Thoracic aorta (tissue), 2 donors: ENCODE measurements at regions not wholly inside any gene's neighbourhood (a gene's known extent, or its start where the extent isn't known, plus 50 kb on each side); places are given as distances from the start of the nearest gene placed in this dataset.

Experiments
- ATAC-seq: fragments of 150-250 bp; one replicate; pipeline ENCODE4 v1.8.0; 2017; ENCODE audit warnings: low read depth; ENCODE audit not compliant: insufficient number of reproducible peaks, low FRiP score
- DNase-seq: peaks from one replicate; pipeline ENCODE4 v3.0.0-alpha.2; 2020; ENCODE audit warnings: low spot score
- H3K27ac ChIP-seq, 2 donors: fragments of 200-600 bp; sonication (generic); 1 replicate in 1 of 2; 2 replicates in 1 of 2; pipeline ENCODE4 v1.5.1; 2016; ENCODE audit warnings: mild to moderate bottlenecking in 2 of 2, moderate library complexity in 2 of 2
- H3K27me3 ChIP-seq: fragments of 200-600 bp; sonication (generic); replicated peaks from 2 replicates; pipeline ENCODE4 v1.6.0; 2016; ENCODE audit warnings: mild to moderate bottlenecking; ENCODE audit not compliant: insufficient read depth
- H3K36me3 ChIP-seq: fragments of 200-600 bp; sonication (generic); one replicate; pipeline ENCODE4 v1.5.1; 2016
- H3K4me1 ChIP-seq, 2 donors: fragments of 200-600 bp; sonication (generic); 1 replicate in 1 of 2; 2 replicates in 1 of 2; pipeline versions ENCODE4 v1.5.1 to v1.6.0; 2016; ENCODE audit warnings: low read depth in 2 of 2, mild to moderate bottlenecking in 1 of 2; ENCODE audit not compliant: control insufficient read depth in 1 of 2
- H3K4me3 ChIP-seq: fragments of 200-600 bp; sonication (generic); 2 replicates; pipeline ENCODE4 v1.5.1; 2016; ENCODE audit warnings: mild to moderate bottlenecking
- H3K9me3 ChIP-seq: fragments of 200-600 bp; sonication (generic); 2 replicates; pipeline ENCODE4 v1.5.1; 2016
- CTCF ChIP-seq: fragments of 200-600 bp; sonication (generic); IDR thresholded peaks from one replicate; pipeline ENCODE4 v1.5.1; 2019; ENCODE audit warnings: antibody characterized with exemption

GRCh38 chr11:122033193-122033592 is 82.8 kb downstream of the BLID start:
- H3K27ac ChIP-seq, result no peak overlapping the region
- H3K9me3 ChIP-seq, result no peaks in the 10 kb centered on the region
- no peak for TF ChIP-seq CTCF
- H3K27me3 ChIP-seq, result no peaks in the 10 kb centered on the region
- no peak for DNase-seq
- no peak overlapping the region for H3K4me3 ChIP-seq
- no peaks in the 10 kb centered on the region for H3K36me3 ChIP-seq
- no peak for ATAC-seq
- H3K4me1 ChIP-seq, result peaks cover 4 to 25% of the 10 kb centered on the region in 2 donors

GRCh38 chr11:122032317-122032716 is 83.7 kb downstream of the BLID start:
- Histone ChIP-seq H3K4me1 (peaks cover 0 to 25% of the 10 kb centered on the region in 2 donors), H3K27me3 (no peaks in the 10 kb centered on the region), H3K36me3 (no peaks in the 10 kb centered on the region), H3K27ac (no peak overlapping the region), H3K9me3 (no peaks in the 10 kb centered on the region), H3K4me3 (no peak overlapping the region)
- DNase-seq, result no peak
- TF ChIP-seq CTCF, result no peak
- no peak for ATAC-seq

- no peak for TF ChIP-seq CTCF
- H3K4me1 ChIP-seq, result peaks cover 0 to 24% of the 10 kb centered on the region in 2 donors
- ATAC-seq, result no peak
- H3K27me3 ChIP-seq, result no peaks in the 10 kb centered on the region
- H3K36me3 ChIP-seq, result no peaks in the 10 kb centered on the region
- H3K9me3 ChIP-seq, result no peaks in the 10 kb centered on the region
- no peak for DNase-seq
- H3K4me3 ChIP-seq, result no peak overlapping the region
- no peak overlapping the region for H3K27ac ChIP-seq
Measured at GRCh38 chr11:122031813-122032212, 84.2 kb downstream of the BLID start.

GRCh38 chr11:122030286-122030685 is 85.7 kb downstream of the BLID start:
- TF ChIP-seq CTCF, result no peak
- no peak for DNase-seq
- Histone ChIP-seq H3K4me3 (no peak overlapping the region), H3K27ac (no peak overlapping the region), H3K4me1 (peaks cover 0 to 10% of the 10 kb centered on the region in 2 donors), H3K36me3 (no peaks in the 10 kb centered on the region), H3K27me3 (no peaks in the 10 kb centered on the region), H3K9me3 (no peaks in the 10 kb centered on the region)
- no peak for ATAC-seq

GRCh38 chr11:122028545-122028944 is 87.5 kb downstream of the BLID start:
- no peak for TF ChIP-seq CTCF
- ATAC-seq (no peak), DNase-seq (no peak)
- Histone ChIP-seq H3K27me3 (no peaks in the 10 kb centered on the region), H3K36me3 (no peaks in the 10 kb centered on the region), H3K4me3 (no peak overlapping the region), H3K9me3 (no peaks in the 10 kb centered on the region), H3K4me1 (peaks cover 0 to 11% of the 10 kb centered on the region in 2 donors), H3K27ac (no peak overlapping the region)
